ENCODE measurements at regions not wholly inside any gene's neighbourhood (a gene's known extent, or its start where the extent isn't known, plus 50 kb on each side); places are given as distances from the start of the nearest gene placed in this dataset.
"Not testable (repeated sequence)": the region's sequence is repeated elsewhere in the genome, so short reads cannot be mapped to it uniquely, and the experiment has no call there.

DNA sequence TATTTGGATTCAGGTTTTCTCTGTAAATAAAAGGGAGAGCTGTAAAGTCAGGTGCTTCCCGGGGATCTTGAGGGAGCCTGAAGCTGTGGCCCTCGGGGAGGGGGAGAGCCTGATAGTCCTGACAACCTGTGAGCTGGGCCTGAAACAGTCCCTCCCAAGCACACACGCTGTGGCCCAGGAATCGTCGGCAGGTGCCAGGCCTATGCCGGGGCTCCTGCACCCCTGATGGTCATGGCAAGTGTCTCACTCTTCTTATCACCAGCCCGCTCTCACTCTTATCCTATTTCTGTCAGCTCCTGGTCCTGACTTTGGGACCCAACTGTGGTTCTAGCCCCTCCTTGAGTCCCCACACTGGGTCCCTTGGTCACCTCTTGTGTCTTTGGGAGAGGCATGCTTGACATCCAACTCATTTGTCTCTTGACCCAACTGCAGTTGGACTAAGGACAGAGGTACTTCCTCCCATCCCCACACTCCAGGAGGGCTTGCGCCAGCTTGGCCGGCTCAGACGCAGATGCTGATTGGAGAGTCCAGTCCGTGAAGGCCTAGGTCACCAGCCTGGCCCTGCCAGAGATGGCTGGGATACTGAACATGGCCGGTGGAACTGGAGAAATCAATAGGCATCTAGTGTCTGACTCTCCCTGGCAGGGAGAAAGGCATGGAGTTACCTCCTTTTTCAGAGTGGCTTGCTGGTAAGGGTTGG, 170.5 kb upstream of the WSCD1 start:
- FAIRE-seq: no peak
- no peak for TF ChIP-seq POLR2A (IDR thresholded peaks at IDR 0.05; ENCODE audit: low read depth, low read length)
- TF ChIP-seq TAF1 (IDR thresholded peaks at IDR 0.05; ENCODE audit: borderline replicate concordance, low read depth, low read length): no peak
- no peak for TF ChIP-seq POLR2AphosphoS5 (IDR thresholded peaks at IDR 0.05; ENCODE audit: low read depth, low read length)
- DNase-seq (ENCODE audit: insufficient read length): no peak

DNA sequence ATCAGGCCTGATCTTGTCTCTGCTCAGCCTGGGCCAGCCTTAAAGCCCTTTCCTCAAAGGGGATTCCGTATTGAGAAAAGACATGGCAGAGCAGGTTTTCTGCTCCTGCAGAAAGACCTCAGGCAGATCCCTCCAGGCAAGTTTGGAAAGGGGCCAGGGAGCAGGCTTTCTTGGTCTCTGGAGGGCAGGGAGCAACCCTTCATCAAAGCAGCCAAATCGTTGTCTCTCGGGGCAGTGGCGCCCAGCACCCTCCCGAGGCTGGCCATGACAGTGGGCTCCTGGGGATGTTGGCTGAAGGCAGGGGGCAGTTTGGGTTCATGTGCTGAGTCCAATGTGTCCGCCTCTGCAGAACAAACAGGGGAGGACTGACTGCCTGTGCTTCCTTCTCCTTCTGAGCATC, 168.4 kb upstream of the WSCD1 start:
- no peak for TF ChIP-seq POLR2AphosphoS5 (IDR thresholded peaks at IDR 0.05; ENCODE audit: low read depth, low read length)
- TF ChIP-seq TAF1 (IDR thresholded peaks at IDR 0.05; ENCODE audit: borderline replicate concordance, low read depth, low read length): no peak
- TF ChIP-seq POLR2A (IDR thresholded peaks at IDR 0.05; ENCODE audit: low read depth, low read length): no peak
- FAIRE-seq (no peak), DNase-seq (ENCODE audit: insufficient read length) (no peak)

DNA sequence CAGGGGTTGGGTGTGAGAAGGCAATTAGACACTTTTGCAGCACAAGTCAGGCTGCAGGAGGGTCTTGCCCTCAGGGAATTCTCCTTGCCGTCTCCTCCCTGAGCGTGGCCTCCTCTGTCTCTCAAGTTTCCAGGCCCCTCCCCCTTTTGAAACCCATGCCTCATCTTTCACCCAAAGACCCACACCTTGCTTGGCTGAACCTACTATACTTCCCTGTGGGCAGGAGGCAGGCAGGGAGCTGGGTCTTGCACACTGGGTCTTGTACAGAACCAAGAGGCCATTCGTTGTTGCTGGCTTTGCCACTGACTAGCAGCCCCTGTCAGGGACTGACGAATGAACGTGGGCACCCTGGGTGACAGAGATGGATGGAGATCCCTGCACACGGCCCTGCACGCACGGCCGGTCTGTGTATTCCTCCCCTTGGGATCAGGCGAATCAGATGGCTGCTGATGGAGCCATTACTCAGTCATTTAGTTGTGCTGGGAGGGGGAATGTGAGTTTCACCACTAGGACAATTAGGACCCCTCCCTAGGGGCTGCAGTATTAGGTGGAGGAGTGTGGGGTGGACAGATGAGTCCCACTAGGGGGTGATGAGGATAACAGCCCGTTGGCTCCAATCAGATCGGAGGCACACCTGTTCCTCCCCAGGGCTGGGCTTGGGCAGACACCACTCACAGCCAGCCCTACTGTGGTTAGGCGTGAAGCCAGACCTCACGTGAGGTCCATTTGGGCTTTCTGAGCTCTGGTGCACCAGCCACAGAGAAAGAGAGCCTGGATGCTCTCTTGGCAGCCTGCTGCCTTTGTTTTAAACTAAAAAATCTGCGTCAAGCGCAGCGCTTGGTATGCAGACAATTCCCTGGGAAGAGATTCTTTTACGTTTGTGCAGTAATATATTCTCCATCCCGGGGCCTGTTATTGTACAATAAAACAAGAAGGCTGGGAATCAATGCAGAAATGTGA, 167.7 kb upstream of the WSCD1 start:
- FAIRE-seq (no peak), DNase-seq (ENCODE audit: insufficient read length) (no peak)
- TF ChIP-seq POLR2AphosphoS5 (IDR thresholded peaks at IDR 0.05; ENCODE audit: low read depth, low read length) (no peak), POLR2A (IDR thresholded peaks at IDR 0.05; ENCODE audit: low read depth, low read length) (no peak), TAF1 (IDR thresholded peaks at IDR 0.05; ENCODE audit: borderline replicate concordance, low read depth, low read length) (no peak)

DNA sequence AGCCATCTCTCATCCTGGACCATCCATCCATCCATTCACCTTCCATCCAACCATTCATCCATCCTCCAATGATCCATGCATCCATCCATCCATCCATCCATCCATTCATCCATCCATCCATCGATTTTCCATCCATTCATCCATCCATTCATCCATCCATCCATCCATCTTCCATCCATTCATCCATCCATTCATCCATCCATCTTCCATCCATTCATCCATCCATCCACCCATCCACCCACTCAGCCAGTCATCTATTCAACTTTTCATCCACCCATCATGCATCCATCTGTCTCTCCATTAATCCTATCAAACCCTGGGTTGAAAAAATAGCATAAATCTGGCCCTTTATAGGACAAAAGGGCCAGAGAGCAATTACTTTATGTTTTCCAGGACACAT, 158.3 kb upstream of the WSCD1 start:
- FAIRE-seq (no peak), DNase-seq (ENCODE audit: insufficient read length) (no peak)
- TF ChIP-seq POLR2A (IDR thresholded peaks at IDR 0.05; ENCODE audit: low read depth, low read length): no peak
- TF ChIP-seq POLR2AphosphoS5 (IDR thresholded peaks at IDR 0.05; ENCODE audit: low read depth, low read length): no peak
- TF ChIP-seq TAF1 (IDR thresholded peaks at IDR 0.05; ENCODE audit: borderline replicate concordance, low read depth, low read length): no peak

DNA sequence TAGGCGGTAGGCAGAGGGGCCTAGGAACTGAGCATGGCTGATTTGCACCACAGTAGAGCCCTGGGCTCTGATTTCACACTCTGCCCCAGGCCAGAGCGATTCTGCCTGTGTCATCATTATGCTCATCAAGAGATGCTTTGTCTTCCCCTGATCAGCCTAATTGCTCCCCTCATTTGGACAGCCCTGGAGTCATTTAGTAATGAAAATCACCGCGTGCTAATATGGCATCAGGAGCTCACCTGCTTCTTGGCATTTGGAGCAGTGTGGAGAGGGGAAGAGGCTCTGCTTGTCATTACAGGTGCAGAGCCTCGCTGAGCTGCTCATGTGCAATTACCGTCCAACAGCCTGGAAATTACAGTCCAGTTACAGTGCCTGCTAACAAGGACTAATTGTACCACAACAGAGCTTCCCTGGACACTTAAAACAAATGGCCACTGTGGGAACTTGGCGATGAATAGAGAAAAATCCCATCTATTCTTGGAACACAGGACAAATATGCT, 157.1 kb upstream of the WSCD1 start:
- FAIRE-seq: no peak
- no peak for TF ChIP-seq POLR2AphosphoS5 (IDR thresholded peaks at IDR 0.05; ENCODE audit: low read depth, low read length)
- DNase-seq (ENCODE audit: insufficient read length): no peak

DNA sequence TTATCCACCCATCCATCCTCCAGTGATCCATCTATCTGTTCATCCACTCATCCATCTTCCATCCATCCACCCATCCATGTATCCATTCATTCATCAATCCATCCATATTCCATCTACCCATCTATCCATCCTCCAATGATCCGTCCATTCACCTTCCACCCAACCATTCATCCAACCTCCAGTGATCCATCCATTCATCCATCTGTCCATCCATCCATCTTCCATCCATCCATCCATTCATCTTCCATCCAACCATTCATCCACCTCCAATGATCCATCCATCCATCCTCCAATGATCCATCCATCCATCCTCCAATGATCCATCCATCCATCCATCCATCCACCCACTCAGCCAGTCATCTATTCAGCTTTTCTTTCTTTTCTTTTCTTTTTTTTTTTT, 156.5 kb upstream of the WSCD1 start:
- TF ChIP-seq POLR2A (IDR thresholded peaks at IDR 0.05; ENCODE audit: low read depth, low read length) (no peak), TAF1 (IDR thresholded peaks at IDR 0.05; ENCODE audit: borderline replicate concordance, low read depth, low read length) (no peak), POLR2AphosphoS5 (IDR thresholded peaks at IDR 0.05; ENCODE audit: low read depth, low read length) (no peak)
- FAIRE-seq (no peak), DNase-seq (ENCODE audit: insufficient read length) (no peak)

DNA sequence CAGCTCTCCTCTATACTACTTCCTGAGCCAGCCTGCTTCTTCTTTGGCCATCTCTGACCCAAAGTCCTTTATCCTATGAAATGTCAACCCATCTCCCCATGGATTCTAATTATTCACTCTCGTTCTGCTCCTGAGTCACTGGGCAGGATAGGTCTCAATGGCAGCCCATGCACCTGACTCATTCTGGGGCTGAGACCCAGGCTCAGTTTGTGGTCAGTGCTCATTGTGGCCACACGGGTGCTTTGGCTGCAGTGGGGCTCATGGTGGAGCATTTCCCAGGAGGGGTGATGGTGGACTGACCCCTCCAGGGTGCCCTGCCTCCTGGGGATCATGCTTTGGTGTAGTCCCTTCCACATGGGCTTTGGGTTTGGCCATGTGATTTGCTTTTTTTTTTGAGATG, 154.8 kb upstream of the WSCD1 start:
- FAIRE-seq (no peak), DNase-seq (ENCODE audit: insufficient read length) (no peak)
- TF ChIP-seq POLR2A (IDR thresholded peaks at IDR 0.05; ENCODE audit: low read depth, low read length) (no peak), POLR2AphosphoS5 (IDR thresholded peaks at IDR 0.05; ENCODE audit: low read depth, low read length) (no peak), TAF1 (IDR thresholded peaks at IDR 0.05; ENCODE audit: borderline replicate concordance, low read depth, low read length) (no peak)

DNA sequence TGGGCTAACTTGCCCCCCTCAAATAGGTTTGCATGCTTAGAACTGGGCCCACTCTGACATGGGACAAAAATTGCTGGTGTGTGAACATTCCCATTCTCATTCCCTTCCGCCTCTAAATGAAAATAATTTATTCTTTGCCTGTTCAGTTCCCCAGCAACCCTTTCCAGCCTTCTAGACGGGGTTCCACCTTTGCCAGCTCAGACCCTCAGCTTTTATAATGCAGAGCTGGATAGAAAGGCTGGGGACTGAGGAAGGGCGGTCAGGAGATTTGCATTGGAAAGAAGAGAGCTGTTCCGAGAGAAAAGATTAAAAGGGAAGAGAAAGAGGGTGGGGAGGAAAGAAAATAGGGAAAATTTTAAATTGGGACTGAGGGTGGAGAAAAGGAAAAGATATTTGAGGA, 151.1 kb upstream of the WSCD1 start:
- FAIRE-seq: no peak
- DNase-seq (ENCODE audit: insufficient read length): no peak
- no peak for TF ChIP-seq POLR2AphosphoS5 (IDR thresholded peaks at IDR 0.05; ENCODE audit: low read depth, low read length)
- TF ChIP-seq POLR2A (IDR thresholded peaks at IDR 0.05; ENCODE audit: low read depth, low read length): no peak
- TF ChIP-seq TAF1 (IDR thresholded peaks at IDR 0.05; ENCODE audit: borderline replicate concordance, low read depth, low read length): no peak

DNA sequence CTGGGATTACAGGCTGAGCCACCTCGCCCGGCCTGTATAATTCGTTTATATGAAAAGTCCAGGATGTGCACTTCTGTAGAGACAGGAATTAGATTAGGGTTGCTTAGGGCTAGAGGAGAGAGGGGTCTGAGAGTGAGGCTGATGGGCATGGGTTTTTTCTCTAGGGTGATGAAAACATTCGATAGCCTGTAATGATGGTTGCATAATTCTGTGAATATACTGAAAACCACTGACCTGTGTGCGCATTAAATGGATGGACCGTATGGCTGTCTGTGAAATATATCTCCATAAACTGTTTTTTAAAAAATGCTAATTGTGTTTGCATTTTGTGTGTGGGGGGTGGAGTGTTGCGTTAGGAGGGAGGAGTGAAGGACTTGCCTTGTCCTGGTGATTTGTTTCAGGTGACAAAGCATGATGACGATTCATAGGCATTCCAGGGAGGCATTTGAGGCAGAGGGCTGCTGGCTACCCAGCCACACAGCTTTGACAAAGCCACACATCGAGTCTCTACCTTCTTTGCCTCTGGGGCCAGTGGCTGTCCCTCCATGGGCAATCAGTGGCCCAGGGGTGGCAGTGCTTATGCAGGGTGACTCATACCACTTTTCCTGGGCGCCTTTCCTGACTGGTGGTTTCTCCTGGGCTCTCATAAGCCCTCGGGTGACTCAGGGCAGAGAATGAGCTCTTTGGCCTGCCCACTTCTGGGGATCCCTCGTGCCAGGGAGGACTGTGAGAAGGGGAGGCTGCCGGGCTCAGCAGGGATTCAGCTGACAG, 148.5 kb upstream of the WSCD1 start:
- no peak for FAIRE-seq
- TF ChIP-seq POLR2A (IDR thresholded peaks at IDR 0.05; ENCODE audit: low read depth, low read length) (no peak), TAF1 (IDR thresholded peaks at IDR 0.05; ENCODE audit: borderline replicate concordance, low read depth, low read length) (no peak), POLR2AphosphoS5 (IDR thresholded peaks at IDR 0.05; ENCODE audit: low read depth, low read length) (no peak)
- DNase-seq (ENCODE audit: insufficient read length): no peak

DNA sequence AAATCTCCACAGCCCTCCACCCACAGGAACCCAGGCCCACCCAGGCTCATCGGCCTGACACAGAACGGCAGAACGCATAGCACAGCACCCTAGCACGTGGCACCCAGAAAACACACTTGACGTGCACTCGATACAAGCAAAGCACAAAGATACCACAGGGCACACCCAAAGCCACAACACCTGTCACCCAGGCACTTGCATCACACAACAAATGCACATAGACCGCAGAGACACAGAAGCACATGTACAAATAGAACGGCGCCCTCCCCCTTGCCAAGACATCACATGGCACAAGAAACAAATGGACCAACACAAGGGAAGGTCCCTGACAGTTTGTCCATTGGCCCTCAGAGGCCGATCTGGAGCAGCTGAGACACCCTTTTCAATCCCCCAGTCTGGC, 147.7 kb upstream of the WSCD1 start:
- FAIRE-seq (no peak), DNase-seq (ENCODE audit: insufficient read length) (no peak)
- TF ChIP-seq TAF1 (IDR thresholded peaks at IDR 0.05; ENCODE audit: borderline replicate concordance, low read depth, low read length) (no peak), POLR2AphosphoS5 (IDR thresholded peaks at IDR 0.05; ENCODE audit: low read depth, low read length) (no peak), POLR2A (IDR thresholded peaks at IDR 0.05; ENCODE audit: low read depth, low read length) (no peak)

DNA sequence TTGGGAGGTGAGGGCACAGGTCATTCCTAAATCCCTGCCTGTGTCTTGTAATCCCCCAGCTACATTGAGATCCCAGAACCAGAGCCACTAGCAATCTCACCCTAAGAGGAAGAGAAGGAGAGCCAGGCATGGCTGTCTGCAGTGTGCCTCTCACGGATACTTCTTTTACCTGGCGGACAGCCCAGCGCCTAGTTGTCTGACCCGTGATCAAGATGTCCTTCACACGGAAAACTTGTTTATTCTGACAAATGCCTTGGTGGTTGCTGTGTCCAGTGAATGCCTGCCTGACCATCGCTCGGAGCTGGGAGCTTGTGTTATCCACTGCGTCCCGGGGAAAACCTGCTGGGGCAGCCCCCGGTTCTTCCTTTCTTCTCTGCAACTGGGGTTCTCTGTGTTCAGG, 140.5 kb upstream of the WSCD1 start:
- TF ChIP-seq POLR2A (IDR thresholded peaks at IDR 0.05; ENCODE audit: low read depth, low read length) (no peak), TAF1 (IDR thresholded peaks at IDR 0.05; ENCODE audit: borderline replicate concordance, low read depth, low read length) (no peak), POLR2AphosphoS5 (IDR thresholded peaks at IDR 0.05; ENCODE audit: low read depth, low read length) (no peak)
- DNase-seq (ENCODE audit: insufficient read length) (no peak), FAIRE-seq (no peak)

DNA sequence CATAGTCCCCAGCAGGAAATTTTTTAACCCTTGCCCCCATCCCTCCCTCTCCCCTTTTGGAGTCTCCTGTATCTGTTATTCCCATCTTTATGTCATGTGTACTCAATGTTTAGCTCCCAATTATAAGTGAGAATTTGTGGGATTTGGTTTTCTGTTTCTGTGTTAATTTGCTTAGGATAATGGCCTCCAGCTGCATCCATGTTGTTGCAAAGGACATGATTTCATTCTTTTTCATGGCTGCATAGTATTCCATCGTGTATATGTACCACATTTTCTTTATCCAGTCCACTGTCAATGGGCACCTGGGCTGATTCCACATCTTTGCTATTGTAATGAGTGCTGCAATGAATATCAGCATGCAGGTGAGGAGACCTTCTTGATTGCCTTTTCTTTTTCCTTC, 139.6 kb upstream of the WSCD1 start:
- not testable (repeated sequence) for FAIRE-seq; DNase-seq (ENCODE audit: insufficient read length)

Data from GM12892 (cell line).